ENCODE measurements at regions not wholly inside any gene's neighbourhood (a gene's known extent, or its start where the extent isn't known, plus 50 kb on each side); places are given as distances from the start of the nearest gene placed in this dataset.
"Not testable (repeated sequence)": the region's sequence is repeated elsewhere in the genome, so short reads cannot be mapped to it uniquely, and the experiment has no call there.

DNA sequence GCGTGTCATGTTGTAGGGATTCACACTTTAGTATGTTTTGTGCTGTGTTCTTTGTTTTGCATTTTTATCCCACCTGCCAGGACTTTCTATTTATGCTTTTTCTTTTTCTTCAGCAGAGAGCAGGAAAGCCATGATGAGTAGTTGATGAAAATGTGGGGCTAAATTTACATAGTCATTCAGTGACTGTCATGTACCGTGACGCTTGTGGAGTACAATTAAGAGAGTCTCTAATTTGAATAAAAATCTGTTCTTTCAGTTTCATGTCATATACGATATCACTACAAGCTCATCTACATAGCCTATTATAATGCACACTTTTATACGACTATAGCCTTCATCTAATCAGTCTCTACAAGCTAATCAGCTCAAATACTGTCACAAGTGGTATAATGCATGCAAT, 112.7 kb upstream of the SPATS2L start:
- DNase-seq, result no peak
- TF ChIP-seq POLR2A (IDR thresholded peaks at IDR 0.05; ENCODE audit: low read length) (no peak), GATA1 (IDR thresholded peaks at IDR 0.05; ENCODE audit: low read depth, low read length) (no peak)

GRCh38 chr2:200194746-200195145, 111.7 kb upstream of the SPATS2L start:
- no peak for TF ChIP-seq GATA1 (IDR thresholded peaks at IDR 0.05; ENCODE audit: low read depth, low read length)
- no peak for TF ChIP-seq POLR2A (IDR thresholded peaks at IDR 0.05; ENCODE audit: low read length)
- DNase-seq, result no peak

DNA sequence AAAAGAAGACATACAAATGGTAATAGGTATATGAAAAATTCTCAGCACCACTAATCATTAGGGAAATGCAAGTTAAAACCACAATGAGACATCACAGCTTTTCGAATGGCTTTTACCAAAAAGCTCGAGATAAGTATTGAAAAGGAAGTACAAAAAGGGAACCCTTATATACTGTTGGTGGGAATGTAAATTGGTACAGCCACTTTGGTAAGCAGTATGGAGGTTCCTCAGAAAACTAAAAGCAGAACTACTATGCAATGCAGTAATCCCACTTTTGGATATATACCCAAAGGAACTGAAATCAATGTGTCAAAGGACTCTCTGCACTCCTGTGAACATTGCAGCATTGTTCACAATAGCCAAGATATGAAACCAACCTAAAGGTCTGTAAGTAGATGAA, 107.5 kb upstream of the SPATS2L start:
- TF ChIP-seq POLR2A (IDR thresholded peaks at IDR 0.05; ENCODE audit: low read length), result no peak
- no peak for TF ChIP-seq GATA1 (IDR thresholded peaks at IDR 0.05; ENCODE audit: low read depth, low read length)
- no peak for DNase-seq

DNA sequence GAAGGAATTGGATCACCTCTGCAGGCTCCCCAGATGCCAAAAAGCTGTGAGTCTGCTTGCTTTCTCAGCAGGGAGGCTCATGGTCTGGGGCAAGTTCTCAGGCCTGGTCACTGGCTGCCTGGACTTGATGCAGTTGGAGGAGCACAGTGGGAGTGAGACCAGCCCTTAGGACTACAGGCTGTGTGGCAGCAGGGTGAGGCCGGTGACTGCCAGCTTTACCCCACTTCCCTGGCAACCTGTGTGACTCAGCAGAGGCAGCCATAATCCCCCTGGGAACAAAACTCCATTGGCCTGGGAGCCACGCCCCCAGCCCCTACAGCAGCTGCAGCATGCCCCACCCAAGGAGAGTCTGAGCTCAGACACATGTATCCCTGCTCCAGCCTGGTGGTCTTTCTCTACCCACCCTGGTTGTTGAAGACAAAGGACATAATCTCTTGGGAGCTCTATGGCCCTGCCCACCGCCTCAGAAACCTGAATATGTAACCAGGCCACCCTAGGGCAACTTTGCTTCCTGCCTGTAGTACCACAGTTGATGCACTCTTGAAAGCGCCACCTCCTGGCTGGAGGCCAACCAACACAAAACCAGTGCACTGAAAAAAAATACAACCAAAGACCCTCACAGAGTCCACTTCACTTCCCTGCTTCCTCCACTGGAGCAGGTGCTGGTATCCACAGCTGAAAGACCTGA, 106.8 kb upstream of the SPATS2L start:
- TF ChIP-seq GATA1 (IDR thresholded peaks at IDR 0.05; ENCODE audit: low read depth, low read length), result no peak
- no peak for TF ChIP-seq POLR2A (IDR thresholded peaks at IDR 0.05; ENCODE audit: low read length)
- peak; percentile 4 to 6 for DNase-seq

DNA sequence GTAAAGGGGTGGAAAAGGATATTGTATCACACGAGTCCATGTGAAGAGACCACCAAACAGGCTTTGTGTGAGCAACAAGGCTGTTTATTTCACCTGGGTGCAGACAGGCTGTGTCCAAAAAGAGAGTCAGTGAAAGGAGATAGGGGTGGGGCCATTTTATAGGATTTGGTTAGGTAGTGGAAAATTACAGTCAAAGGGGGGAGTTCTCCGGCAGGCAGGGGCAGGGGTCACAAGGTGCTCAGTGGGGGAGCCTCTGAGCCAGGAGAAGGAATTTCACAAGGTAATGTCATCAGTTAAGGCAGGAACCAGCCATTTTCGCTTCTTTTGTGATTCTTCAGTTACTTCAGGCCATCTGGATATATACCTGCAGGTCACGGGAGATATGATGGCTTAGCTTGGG, 104.7 kb upstream of the SPATS2L start:
- DNase-seq, result not testable (repeated sequence)

DNA sequence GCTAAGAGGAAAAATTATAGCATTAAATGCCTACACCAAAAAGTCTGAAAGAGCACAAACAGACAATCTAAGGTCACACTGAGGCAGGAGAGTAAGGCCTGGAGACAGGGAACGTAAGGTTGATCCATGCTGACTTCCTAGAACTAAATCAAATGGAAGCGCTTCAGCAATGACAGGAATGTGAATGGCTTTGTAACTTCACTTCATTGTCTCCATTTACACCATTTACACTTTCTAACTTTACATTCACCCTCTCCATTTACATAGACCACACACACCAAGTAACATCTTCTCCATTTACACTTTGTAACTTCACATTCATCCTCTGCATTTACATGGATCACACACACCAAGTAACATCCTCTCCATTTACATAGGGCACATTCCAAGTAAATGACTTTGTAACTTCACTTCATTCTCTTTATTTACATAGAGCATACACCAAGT, 103.1 kb upstream of the SPATS2L start:
- no peak for DNase-seq
- TF ChIP-seq GATA1 (IDR thresholded peaks at IDR 0.05; ENCODE audit: low read depth, low read length) (no peak), POLR2A (IDR thresholded peaks at IDR 0.05; ENCODE audit: low read length) (no peak)

DNA sequence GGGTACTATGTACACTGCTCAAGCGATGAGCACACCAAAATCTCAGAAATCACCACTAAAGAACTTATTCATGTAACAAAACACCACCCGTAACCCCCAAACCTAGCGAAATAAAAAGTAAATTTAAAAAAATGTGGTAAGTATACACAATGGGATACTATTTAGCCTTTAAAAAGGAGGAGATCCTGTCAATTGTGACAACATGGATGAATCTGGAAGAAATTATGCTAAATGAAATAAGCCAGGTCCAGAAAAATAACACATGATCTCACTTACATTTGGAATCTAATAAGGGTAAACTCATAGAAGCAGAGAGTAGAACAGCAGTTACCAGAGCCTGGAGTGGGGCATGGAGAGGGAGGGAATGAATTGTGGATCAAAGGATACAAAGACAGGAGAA, 98.5 kb upstream of the SPATS2L start:
- no peak for DNase-seq
- TF ChIP-seq GATA1 (IDR thresholded peaks at IDR 0.05; ENCODE audit: low read depth, low read length), result no peak
- no peak for TF ChIP-seq POLR2A (IDR thresholded peaks at IDR 0.05; ENCODE audit: low read length)

- TF ChIP-seq GATA1 (IDR thresholded peaks at IDR 0.05; ENCODE audit: low read depth, low read length) (no peak), POLR2A (IDR thresholded peaks at IDR 0.05; ENCODE audit: low read length) (no peak)
- DNase-seq, result no peak
Measured at GRCh38 chr2:200209030-200209429, 97.5 kb upstream of the SPATS2L start.

DNA sequence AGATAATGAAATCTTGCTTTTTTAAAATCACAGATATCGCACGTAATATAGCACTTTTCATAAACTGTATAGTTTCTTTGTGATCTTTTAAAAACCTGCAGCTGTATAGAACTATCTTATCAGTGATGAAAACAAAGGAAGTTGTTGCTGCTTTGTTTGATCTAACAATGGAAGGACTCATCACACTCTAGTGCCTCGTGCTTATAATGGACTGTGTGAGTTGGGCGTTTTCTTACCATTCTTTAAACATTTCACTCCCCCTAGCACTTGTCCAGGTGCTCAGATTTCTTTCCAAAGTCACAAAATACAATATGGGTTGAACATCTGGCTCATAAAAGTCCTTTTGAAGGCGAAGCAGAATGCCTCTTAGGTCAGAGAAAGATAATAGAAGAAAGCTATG, 94.8 kb upstream of the SPATS2L start:
- no peak for DNase-seq

GRCh38 chr2:200212862-200213425, 93.5 kb upstream of the SPATS2L start:
- TF ChIP-seq GATA1 (IDR thresholded peaks at IDR 0.05; ENCODE audit: low read depth, low read length), result no peak
- TF ChIP-seq POLR2A (IDR thresholded peaks at IDR 0.05; ENCODE audit: low read length), result no peak
- no peak for DNase-seq

More for the DNA sequence above, 94.8 kb upstream of the SPATS2L start:
- TF ChIP-seq GATA1 (IDR thresholded peaks at IDR 0.05; ENCODE audit: low read depth, low read length) (no peak), POLR2A (IDR thresholded peaks at IDR 0.05; ENCODE audit: low read length) (no peak)

- TF ChIP-seq GATA1 (IDR thresholded peaks at IDR 0.05; ENCODE audit: low read depth, low read length) (no peak), POLR2A (IDR thresholded peaks at IDR 0.05; ENCODE audit: low read length) (no peak)
- DNase-seq, result no peak
Measured at GRCh38 chr2:200216310-200216709, 90.2 kb upstream of the SPATS2L start.

DNA sequence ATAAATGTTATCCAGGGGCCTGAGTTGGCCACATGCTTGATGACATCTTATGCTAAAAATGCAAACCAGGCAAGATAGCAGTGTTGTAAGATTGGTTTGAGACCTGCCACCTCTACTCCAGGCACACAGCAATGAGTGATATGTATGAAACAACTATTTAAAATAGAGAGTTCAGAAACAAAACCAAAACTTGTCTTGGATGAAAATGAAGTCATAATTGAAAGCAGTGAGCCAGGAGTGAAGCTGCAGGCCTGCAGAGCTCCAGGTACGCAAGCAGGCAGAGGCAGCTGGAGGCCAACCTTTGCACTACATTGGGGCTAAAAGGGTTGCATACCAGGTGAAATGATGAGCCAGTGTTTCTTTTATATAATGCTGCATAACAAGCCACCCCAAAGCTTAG, 89.2 kb upstream of the SPATS2L start:
- no peak for DNase-seq
- TF ChIP-seq GATA1 (IDR thresholded peaks at IDR 0.05; ENCODE audit: low read depth, low read length) (no peak), POLR2A (IDR thresholded peaks at IDR 0.05; ENCODE audit: low read length) (no peak)

GRCh38 chr2:200218645-200219044, 87.8 kb upstream of the SPATS2L start:
- no peak for DNase-seq
- TF ChIP-seq POLR2A (IDR thresholded peaks at IDR 0.05; ENCODE audit: low read length), result no peak
- TF ChIP-seq GATA1 (IDR thresholded peaks at IDR 0.05; ENCODE audit: low read depth, low read length), result no peak

GRCh38 chr2:200219309-200220113, 87.0 kb upstream of the SPATS2L start:
- no peak for DNase-seq
- TF ChIP-seq GATA1 (IDR thresholded peaks at IDR 0.05; ENCODE audit: low read depth, low read length), result no peak
- TF ChIP-seq POLR2A (IDR thresholded peaks at IDR 0.05; ENCODE audit: low read length), result no peak

DNA sequence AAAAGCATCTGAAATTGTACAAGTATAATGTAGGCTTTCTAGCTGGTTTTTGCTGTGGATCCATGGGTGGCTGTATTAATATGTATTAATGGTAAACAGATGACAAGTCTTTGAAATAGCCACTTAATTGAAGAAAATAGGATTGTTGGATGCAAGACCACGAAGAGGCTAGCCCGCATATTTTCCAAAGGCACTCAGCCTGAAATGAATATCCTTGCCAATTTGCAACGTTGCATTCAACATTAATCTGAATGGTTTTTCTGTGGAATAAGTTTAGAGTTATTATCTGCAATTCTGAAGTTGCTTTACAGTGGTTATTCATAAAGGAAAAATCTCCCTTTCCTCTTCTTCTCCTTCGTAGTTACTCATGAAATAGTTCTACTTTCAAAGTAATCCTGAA, 86.2 kb upstream of the SPATS2L start:
- no peak for DNase-seq
- no peak for TF ChIP-seq GATA1 (IDR thresholded peaks at IDR 0.05; ENCODE audit: low read depth, low read length)

Data from erythroblast (primary cell).